Effector memory CD8-positive, alpha-beta T cell (primary cell): ENCODE measurements at regions not wholly inside any gene's neighbourhood (a gene's known extent, or its start where the extent isn't known, plus 50 kb on each side); places are given as distances from the start of the nearest gene placed in this dataset.
"Not testable (repeated sequence)": the region's sequence is repeated elsewhere in the genome, so short reads cannot be mapped to it uniquely, and the experiment has no call there.

Source experiments
- ATAC-seq: fragments of 150-1000 bp; cut with Tn5 transposase; replicated peaks from 2 replicates; pipeline ENCODE4 v1.10.0; 2021; ENCODE audit warnings: mild to moderate bottlenecking, moderate library complexity
- DNase-seq, 3 experiments: peaks; one replicate each; pipeline ENCODE4 v3.0.0; 2021
- H3K27ac Mint-ChIP-seq, 2 donors: one replicate each; pipeline ENCODE4 v1.8.0; 2022; ENCODE audit warnings: mild to moderate bottlenecking in 2 of 2, mixed read lengths in 2 of 2, moderate library complexity in 2 of 2
- H3K27me3 Mint-ChIP-seq, 2 donors: one replicate each; pipeline ENCODE4 v1.8.0; 2022; ENCODE audit warnings: mixed read lengths in 2 of 2
- H3K36me3 Mint-ChIP-seq: one replicate; pipeline ENCODE4 v1.8.0; 2022; ENCODE audit warnings: mild to moderate bottlenecking, moderate library complexity, mixed read lengths; ENCODE audit not compliant: insufficient read depth
- H3K4me1 Mint-ChIP-seq, 2 donors: one replicate each; pipeline ENCODE4 v1.8.0; 2022; ENCODE audit warnings: low read depth in 2 of 2, mixed read lengths in 2 of 2
- H3K4me3 Mint-ChIP-seq, 2 donors: one replicate each; pipeline ENCODE4 v1.8.0; 2022; ENCODE audit warnings: mild to moderate bottlenecking in 2 of 2, mixed read lengths in 2 of 2, moderate library complexity in 2 of 2
- H3K9me3 Mint-ChIP-seq, 2 donors: one replicate each; pipeline ENCODE4 v1.8.0; 2022; ENCODE audit warnings: mixed read lengths in 2 of 2

DNA sequence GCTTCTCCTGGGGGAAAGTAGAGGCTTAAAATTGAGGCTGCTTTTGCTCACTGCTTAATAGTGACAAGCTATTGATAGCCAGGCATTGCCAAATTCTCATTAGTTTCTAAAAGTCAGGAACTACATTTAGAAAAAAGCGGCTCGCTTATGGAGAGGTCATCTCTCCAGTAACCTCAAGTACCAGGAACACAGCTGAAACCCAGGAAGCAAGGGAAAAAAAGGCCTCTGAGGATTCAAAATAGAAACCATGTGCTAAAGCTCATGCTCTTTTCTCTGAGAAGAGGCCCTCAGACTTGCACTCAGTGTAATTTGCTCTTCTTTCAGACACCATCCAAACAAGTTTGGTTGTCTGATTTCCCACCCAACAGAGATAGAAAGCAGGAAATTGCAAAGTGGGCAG, 261.4 kb upstream of the USP25 start:
- DNase-seq (no peak), ATAC-seq (no peak)
- H3K36me3 Mint-ChIP-seq: no peaks in the 10 kb centered on the region
- H3K9me3 Mint-ChIP-seq: no peaks in the 10 kb centered on the region
- no peak overlapping the region for H3K4me3 Mint-ChIP-seq
- H3K4me1 Mint-ChIP-seq: no peaks in the 10 kb centered on the region
- H3K27me3 Mint-ChIP-seq: peaks cover 9 to 24% of the 10 kb centered on the region in 2 donors
- H3K27ac Mint-ChIP-seq: no peak overlapping the region

- Mint-ChIP-seq H3K27ac (no peak overlapping the region), H3K4me1 (no peaks in the 10 kb centered on the region), H3K4me3 (no peak overlapping the region), H3K9me3 (no peaks in the 10 kb centered on the region), H3K36me3 (no peaks in the 10 kb centered on the region), H3K27me3 (peaks cover 9 to 24% of the 10 kb centered on the region in 2 donors)
- DNase-seq (no peak), ATAC-seq (no peak)
Measured at GRCh38 chr21:15472108-15473040, 257.4 kb upstream of the USP25 start.

DNA sequence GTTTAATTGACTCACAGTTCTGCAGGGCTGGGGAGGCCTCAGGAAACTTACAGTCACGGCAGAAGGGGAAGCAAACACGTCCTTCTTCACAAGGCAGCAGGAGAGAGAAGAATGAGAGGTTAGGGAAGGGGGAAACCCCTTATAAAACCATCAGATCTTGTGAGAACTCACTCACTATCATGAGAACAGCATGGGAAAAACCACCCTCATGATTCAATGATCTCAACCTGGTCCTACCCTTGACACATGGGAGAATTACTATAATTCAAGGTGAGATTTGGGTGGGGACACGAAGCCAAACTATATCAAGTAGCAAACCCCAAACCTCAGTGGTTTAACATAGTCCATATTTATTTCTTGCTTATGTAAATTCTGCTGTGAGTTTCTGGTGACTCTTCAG, 252.0 kb upstream of the USP25 start:
- H3K27me3 Mint-ChIP-seq, H3K4me3 Mint-ChIP-seq, H3K4me1 Mint-ChIP-seq, ATAC-seq, H3K27ac Mint-ChIP-seq, H3K36me3 Mint-ChIP-seq, H3K9me3 Mint-ChIP-seq, DNase-seq: not testable (repeated sequence)

- no peak for ATAC-seq
- H3K36me3 Mint-ChIP-seq: no peaks in the 10 kb centered on the region
- DNase-seq: no peak
- H3K4me1 Mint-ChIP-seq: peaks cover 0 to 4% of the 10 kb centered on the region in 2 donors
- no peaks in the 10 kb centered on the region for H3K9me3 Mint-ChIP-seq
- no peak overlapping the region for H3K27ac Mint-ChIP-seq
- H3K27me3 Mint-ChIP-seq: no peaks in the 10 kb centered on the region
- no peak overlapping the region for H3K4me3 Mint-ChIP-seq
Measured at GRCh38 chr21:15480160-15480559, 249.6 kb upstream of the USP25 start.

DNA sequence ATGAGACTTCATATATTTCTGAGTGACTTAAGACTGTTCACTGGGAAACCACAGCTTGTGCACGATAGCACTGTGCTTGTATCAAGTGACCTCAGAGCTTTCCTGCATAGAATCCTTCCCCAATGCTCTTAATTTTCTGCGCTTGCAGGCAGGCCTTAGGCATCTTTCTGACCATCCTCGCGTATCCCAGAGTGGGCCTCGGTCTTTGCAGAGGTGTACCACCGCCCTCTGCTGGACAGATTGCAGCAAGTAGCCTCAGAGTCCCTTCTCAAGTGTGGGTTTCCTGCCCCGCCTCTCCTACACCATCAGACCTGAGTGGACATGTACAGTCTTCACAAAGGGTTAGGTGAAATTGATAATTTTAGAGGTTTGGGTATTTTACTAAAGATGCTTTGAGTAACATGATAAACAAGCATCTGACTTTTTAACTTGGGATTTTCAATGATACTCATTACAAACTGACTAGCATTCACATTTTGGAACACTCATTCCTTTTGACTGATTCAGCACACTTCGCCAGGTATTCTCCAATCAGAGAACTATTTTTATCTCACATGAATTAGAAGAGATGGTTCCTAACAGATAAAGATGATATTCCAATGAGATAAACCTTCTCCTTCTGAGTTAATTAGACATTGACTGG, 246.5 kb upstream of the USP25 start:
- Mint-ChIP-seq H3K9me3 (no peaks in the 10 kb centered on the region), H3K4me1 (peaks cover 0 to 3% of the 10 kb centered on the region in 2 donors), H3K4me3 (no peak overlapping the region), H3K27ac (no peak overlapping the region), H3K27me3 (no peaks in the 10 kb centered on the region), H3K36me3 (no peaks in the 10 kb centered on the region)
- ATAC-seq (peak; percentile 100), DNase-seq (peak; percentile 71 to 74 (median 73))

DNA sequence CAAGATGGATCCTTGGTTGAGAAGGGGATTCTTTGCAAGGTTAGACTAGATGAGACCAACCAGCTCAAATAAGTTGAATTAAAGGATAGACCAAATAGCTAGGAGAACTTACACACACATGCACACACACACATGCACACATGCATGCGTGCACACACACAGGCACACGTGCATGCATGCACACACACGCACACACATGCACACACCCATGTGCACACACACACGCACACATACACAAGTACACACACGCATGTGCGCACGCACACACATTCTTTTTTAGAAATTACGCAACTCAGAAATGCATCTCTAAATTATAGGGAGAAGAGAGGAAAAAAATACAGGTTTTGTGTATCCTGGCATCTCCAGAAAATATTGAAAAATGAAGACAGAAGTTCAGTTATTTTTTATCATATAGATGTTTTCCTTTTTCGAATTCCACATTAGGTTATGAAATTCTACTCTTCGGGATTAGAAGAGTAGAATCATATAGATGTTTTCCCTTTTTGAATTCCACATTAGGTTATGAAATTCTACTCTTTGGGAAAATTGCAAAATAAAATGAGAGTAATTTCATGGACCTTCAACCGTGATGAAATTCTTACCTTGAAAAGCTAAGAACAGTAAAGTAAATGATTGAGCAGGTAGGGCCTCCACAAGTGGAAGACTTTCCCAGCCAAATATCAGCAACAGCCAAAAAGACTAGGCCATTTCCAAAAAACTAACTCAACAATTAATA, 243.2 kb upstream of the USP25 start:
- Mint-ChIP-seq H3K4me3 (no peak overlapping the region), H3K36me3 (no peaks in the 10 kb centered on the region), H3K4me1 (peaks cover 3 to 4% of the 10 kb centered on the region in 2 donors), H3K27me3 (no peaks in the 10 kb centered on the region), H3K9me3 (no peaks in the 10 kb centered on the region), H3K27ac (no peak overlapping the region)
- no peak for DNase-seq
- ATAC-seq: no peak

- no peaks in the 10 kb centered on the region for H3K36me3 Mint-ChIP-seq
Measured at GRCh38 chr21:15487196-15487550, 242.6 kb upstream of the USP25 start.

GRCh38 chr21:15491100-15491499, 238.7 kb upstream of the USP25 start:
- no peaks in the 10 kb centered on the region for H3K36me3 Mint-ChIP-seq
- no peaks in the 10 kb centered on the region for H3K27me3 Mint-ChIP-seq
- peaks cover 2 to 3% of the 10 kb centered on the region in 2 donors for H3K4me1 Mint-ChIP-seq
- DNase-seq (no peak), ATAC-seq (no peak)
- H3K9me3 Mint-ChIP-seq: no peaks in the 10 kb centered on the region
- H3K4me3 Mint-ChIP-seq: no peak overlapping the region
- no peak overlapping the region for H3K27ac Mint-ChIP-seq

More at GRCh38 chr21:15487196-15487550, 242.6 kb upstream of the USP25 start:
- ATAC-seq: no peak
- no peak overlapping the region for H3K27ac Mint-ChIP-seq
- DNase-seq: no peak
- no peak overlapping the region for H3K4me3 Mint-ChIP-seq
- H3K9me3 Mint-ChIP-seq: no peaks in the 10 kb centered on the region
- peaks cover 3 to 4% of the 10 kb centered on the region in 2 donors for H3K4me1 Mint-ChIP-seq
- no peaks in the 10 kb centered on the region for H3K27me3 Mint-ChIP-seq

GRCh38 chr21:15493646-15494045, 236.1 kb upstream of the USP25 start:
- H3K4me1 Mint-ChIP-seq: peaks cover 2 to 3% of the 10 kb centered on the region in 2 donors
- no peak overlapping the region for H3K4me3 Mint-ChIP-seq
- no peak overlapping the region for H3K27ac Mint-ChIP-seq
- ATAC-seq (no peak), DNase-seq (no peak)
- H3K36me3 Mint-ChIP-seq: no peaks in the 10 kb centered on the region
- no peaks in the 10 kb centered on the region for H3K9me3 Mint-ChIP-seq
- no peaks in the 10 kb centered on the region for H3K27me3 Mint-ChIP-seq

GRCh38 chr21:15494481-15494880, 235.3 kb upstream of the USP25 start:
- Mint-ChIP-seq H3K9me3 (no peaks in the 10 kb centered on the region), H3K27me3 (no peaks in the 10 kb centered on the region), H3K27ac (no peak overlapping the region), H3K36me3 (no peaks in the 10 kb centered on the region), H3K4me3 (no peak overlapping the region), H3K4me1 (peaks cover 2 to 3% of the 10 kb centered on the region in 2 donors)
- ATAC-seq (no peak), DNase-seq (no peak)

GRCh38 chr21:15495965-15496364, 233.8 kb upstream of the USP25 start:
- H3K9me3 Mint-ChIP-seq: no peaks in the 10 kb centered on the region
- peaks cover 1 to 2% of the 10 kb centered on the region in 2 donors for H3K4me1 Mint-ChIP-seq
- DNase-seq: no peak
- ATAC-seq: no peak
- H3K4me3 Mint-ChIP-seq: no peak overlapping the region
- no peaks in the 10 kb centered on the region for H3K36me3 Mint-ChIP-seq
- H3K27me3 Mint-ChIP-seq: no peaks in the 10 kb centered on the region
- H3K27ac Mint-ChIP-seq: no peak overlapping the region

DNA sequence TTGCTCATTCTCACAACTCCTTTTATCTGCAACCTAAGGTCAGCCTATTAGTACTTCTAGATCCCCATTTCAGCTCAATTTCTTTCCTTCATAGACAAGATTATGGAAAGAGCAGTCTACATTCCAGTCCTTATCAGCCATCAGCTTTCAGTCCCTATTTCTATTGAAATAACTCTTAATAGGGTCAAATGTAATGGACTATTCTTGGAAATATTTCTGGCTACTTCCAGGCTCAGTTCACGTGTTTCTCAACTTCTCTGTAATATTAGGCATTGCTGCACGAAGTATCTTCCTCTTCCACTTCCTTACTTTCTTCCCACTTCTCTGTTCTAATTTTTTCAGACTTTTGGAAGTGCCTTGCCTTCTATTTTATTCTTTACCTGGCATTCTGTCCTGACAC, 232.9 kb upstream of the USP25 start:
- Mint-ChIP-seq H3K4me1 (no peaks in the 10 kb centered on the region), H3K27me3 (peaks cover 0 to under 1% of the 10 kb centered on the region in 2 donors), H3K9me3 (no peaks in the 10 kb centered on the region), H3K36me3 (no peaks in the 10 kb centered on the region), H3K4me3 (no peak overlapping the region), H3K27ac (no peak overlapping the region)
- DNase-seq: no peak
- ATAC-seq: no peak

GRCh38 chr21:15498455-15498854, 231.3 kb upstream of the USP25 start:
- H3K4me1 Mint-ChIP-seq: no peaks in the 10 kb centered on the region
- no peak overlapping the region for H3K27ac Mint-ChIP-seq
- ATAC-seq: no peak
- no peak overlapping the region for H3K4me3 Mint-ChIP-seq
- no peaks in the 10 kb centered on the region for H3K9me3 Mint-ChIP-seq
- peaks cover 0 to 9% of the 10 kb centered on the region in 2 donors for H3K27me3 Mint-ChIP-seq
- no peaks in the 10 kb centered on the region for H3K36me3 Mint-ChIP-seq
- DNase-seq: no peak
